M059J (cell line): ENCODE measurements at regions not wholly inside any gene's neighbourhood (a gene's known extent, or its start where the extent isn't known, plus 50 kb on each side); places are given as distances from the start of the nearest gene placed in this dataset.
"Not testable (repeated sequence)": the region's sequence is repeated elsewhere in the genome, so short reads cannot be mapped to it uniquely, and the experiment has no call there.

Experiments used
- DNase-seq: peaks from one replicate; pipeline ENCODE4 v3.0.0-alpha.2; 2012; ENCODE audit warnings: low read depth

- DNase-seq: no peak
Measured at GRCh38 chr11:38582756-38583155, 1984.7 kb upstream of the RAG2 start.

GRCh38 chr11:38582151-38582550 is 1984.1 kb upstream of the RAG2 start:
- DNase-seq: peak; percentile 72

- no peak for DNase-seq
Measured at GRCh38 chr11:38577769-38578168, 1979.7 kb upstream of the RAG2 start.

- peak; percentile 60 for DNase-seq
Measured at GRCh38 chr11:38562562-38562961, 1964.5 kb upstream of the RAG2 start.

- DNase-seq: peak; percentile 48
Measured at GRCh38 chr11:38553148-38553547, 1955.1 kb upstream of the RAG2 start.

- DNase-seq: peak; percentile 73
Measured at GRCh38 chr11:38547462-38547861, 1949.4 kb upstream of the RAG2 start.

GRCh38 chr11:38543986-38544385 is 1946.0 kb upstream of the RAG2 start:
- DNase-seq: peak; percentile 15

- DNase-seq: peak; percentile 82
Measured at GRCh38 chr11:38543311-38543710, 1945.3 kb upstream of the RAG2 start.

GRCh38 chr11:38538866-38539680 is 1941.0 kb upstream of the RAG2 start:
- no peak for DNase-seq

GRCh38 chr11:38530226-38530625 is 1932.2 kb upstream of the RAG2 start:
- DNase-seq: peak; percentile 87

- DNase-seq: no peak
Measured at GRCh38 chr11:38524945-38525344, 1926.9 kb upstream of the RAG2 start.

- DNase-seq: no peak
Measured at GRCh38 chr11:38517991-38518390, 1920.0 kb upstream of the RAG2 start.

- not testable (repeated sequence) for DNase-seq
Measured at GRCh38 chr11:38512830-38513229, 1914.8 kb upstream of the RAG2 start.

GRCh38 chr11:38510041-38510440 is 1912.0 kb upstream of the RAG2 start:
- DNase-seq: no peak

- DNase-seq: no peak
Measured at GRCh38 chr11:38503876-38504275, 1905.8 kb upstream of the RAG2 start.

- DNase-seq: peak; percentile 23
Measured at GRCh38 chr11:38498721-38499120, 1900.7 kb upstream of the RAG2 start.

- DNase-seq: no peak
Measured at GRCh38 chr11:38491986-38492385, 1894.0 kb upstream of the RAG2 start.

GRCh38 chr11:38481391-38481790 is 1883.4 kb upstream of the RAG2 start:
- no peak for DNase-seq

GRCh38 chr11:38476808-38477575 is 1879.0 kb upstream of the RAG2 start:
- DNase-seq: peak; percentile 81

- no peak for DNase-seq
Measured at GRCh38 chr11:38461751-38462150, 1863.7 kb upstream of the RAG2 start.

GRCh38 chr11:38460896-38461295 is 1862.9 kb upstream of the RAG2 start:
- DNase-seq: peak; percentile 91

GRCh38 chr11:38460429-38460828 is 1862.4 kb upstream of the RAG2 start:
- peak; percentile 79 for DNase-seq

- DNase-seq: peak; percentile 28
Measured at GRCh38 chr11:38456371-38456770, 1858.3 kb upstream of the RAG2 start.
